Sigmoid colon (tissue), 6 donors: ENCODE measurements at regions not wholly inside any gene's neighbourhood (a gene's known extent, or its start where the extent isn't known, plus 50 kb on each side); places are given as distances from the start of the nearest gene placed in this dataset.

Experiments
- DNase-seq: peaks from one replicate; pipeline ENCODE4 v3.0.0-alpha.2; 2019
- H3K27ac ChIP-seq, 4 donors: fragments of 200-600 bp; sonication (generic); one replicate each; pipeline ENCODE4 v1.5.1; 2016 to 2019; ENCODE audit warnings: mild to moderate bottlenecking in 1 of 4
- H3K27me3 ChIP-seq, 3 donors: fragments of 200-600 bp; sonication (generic); one replicate each; pipeline ENCODE4 v1.5.1; 2019; ENCODE audit warnings: mild to moderate bottlenecking in 1 of 3
- H3K36me3 ChIP-seq, 4 donors: fragments of 200-600 bp; sonication (generic); one replicate each; pipeline ENCODE4 v1.5.1; 2016 to 2019
- H3K4me1 ChIP-seq, 4 donors: fragments of 200-600 bp; sonication (generic); one replicate each; pipeline ENCODE4 v1.5.1; 2017 to 2019
- H3K4me3 ChIP-seq, 4 donors: fragments of 200-600 bp; sonication (generic); one replicate each; pipeline ENCODE4 v1.5.1; 2017 to 2019; ENCODE audit warnings: mild to moderate bottlenecking in 2 of 4, moderate library complexity in 1 of 4
- H3K9me3 ChIP-seq, 4 donors: fragments of 200-600 bp in 3 of 4; sonication (generic) in 3 of 4; one replicate each; pipeline versions ENCODE4 v1.5.1 to v1.6.1; 2013 to 2019
- EP300 ChIP-seq, 4 donors: sonication (generic); formaldehyde crosslinking; IDR thresholded peaks; one replicate each; pipeline ENCODE4 v1.6.1; 2017; ENCODE audit warnings: antibody characterized with exemption in 4 of 4
- POLR2A ChIP-seq, 2 donors: fragments of 450-650 bp; IDR thresholded peaks; one replicate each; pipeline ENCODE4 v1.6.1; 2016; ENCODE audit warnings: antibody characterized with exemption in 2 of 2, mild to moderate bottlenecking in 2 of 2, moderate library complexity in 2 of 2
- POLR2AphosphoS5 ChIP-seq, 4 donors: sonication (generic); formaldehyde crosslinking; IDR thresholded peaks; one replicate each; pipeline ENCODE4 v1.6.1; 2017; ENCODE audit warnings: antibody characterized with exemption in 4 of 4
- WGBS, 2 donors: extraction: QIAGEN DNeasy Blood & Tissue Kit; methylation state at CpG; one replicate each; pipeline ENCODE4 v1.1.7; 2013; 5-methylcytosine and 5-hydroxymethylcytosine counted together
- intact Hi-C: fragments of 100-400 bp; cut with DNase I; formaldehyde crosslinking; loops from one replicate; pipeline ENCODE4 v1.15.1; 2023
- TF ChIP-seq, protein P1 (sequence below), 4 experiments: fragments of 450-650 bp in 3 of 4; fragments of 200-600 bp in 1 of 4; IDR thresholded peaks; one replicate each; pipeline ENCODE4 v1.5.1; 2016 to 2019; ENCODE audit warnings: antibody characterized with exemption in 4 of 4, mild to moderate bottlenecking in 3 of 4, moderate library complexity in 2 of 4
- donor health status: healthy with polysubstance abuse.
- donor health status: healthy.

DNA sequence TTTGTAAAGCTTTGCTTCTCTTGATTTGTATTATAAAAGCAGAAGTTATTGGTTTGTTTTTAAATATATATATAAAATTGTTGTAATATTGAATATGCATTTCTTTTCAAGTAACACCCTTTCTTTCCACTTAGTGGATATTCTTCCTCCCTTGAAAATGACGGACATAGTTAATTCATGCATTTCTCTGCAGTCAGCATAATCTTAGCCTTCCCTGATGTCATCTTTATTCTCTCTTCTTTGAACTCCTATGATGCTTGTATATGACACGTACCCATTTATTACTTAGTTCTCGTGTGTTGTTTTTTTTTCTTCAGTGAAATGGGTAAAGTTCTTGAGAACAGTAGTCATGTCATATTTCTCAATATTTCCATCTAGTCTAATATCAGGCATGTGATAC is 191.2 kb downstream of the MDFIC start:
- Histone ChIP-seq H3K4me3 (no peak overlapping the region), H3K4me1 (no peaks in the 10 kb centered on the region), H3K27me3 (no peaks in the 10 kb centered on the region), H3K9me3 (no peaks in the 10 kb centered on the region), H3K36me3 (no peaks in the 10 kb centered on the region), H3K27ac (no peak overlapping the region)
- no peak for TF ChIP-seq POLR2AphosphoS5 (IDR thresholded peaks at IDR 0.05)
- no peak for TF ChIP-seq POLR2A (IDR thresholded peaks at IDR 0.05)
- no peak for TF ChIP-seq EP300 (IDR thresholded peaks at IDR 0.05)
- TF ChIP-seq, protein P1, sequence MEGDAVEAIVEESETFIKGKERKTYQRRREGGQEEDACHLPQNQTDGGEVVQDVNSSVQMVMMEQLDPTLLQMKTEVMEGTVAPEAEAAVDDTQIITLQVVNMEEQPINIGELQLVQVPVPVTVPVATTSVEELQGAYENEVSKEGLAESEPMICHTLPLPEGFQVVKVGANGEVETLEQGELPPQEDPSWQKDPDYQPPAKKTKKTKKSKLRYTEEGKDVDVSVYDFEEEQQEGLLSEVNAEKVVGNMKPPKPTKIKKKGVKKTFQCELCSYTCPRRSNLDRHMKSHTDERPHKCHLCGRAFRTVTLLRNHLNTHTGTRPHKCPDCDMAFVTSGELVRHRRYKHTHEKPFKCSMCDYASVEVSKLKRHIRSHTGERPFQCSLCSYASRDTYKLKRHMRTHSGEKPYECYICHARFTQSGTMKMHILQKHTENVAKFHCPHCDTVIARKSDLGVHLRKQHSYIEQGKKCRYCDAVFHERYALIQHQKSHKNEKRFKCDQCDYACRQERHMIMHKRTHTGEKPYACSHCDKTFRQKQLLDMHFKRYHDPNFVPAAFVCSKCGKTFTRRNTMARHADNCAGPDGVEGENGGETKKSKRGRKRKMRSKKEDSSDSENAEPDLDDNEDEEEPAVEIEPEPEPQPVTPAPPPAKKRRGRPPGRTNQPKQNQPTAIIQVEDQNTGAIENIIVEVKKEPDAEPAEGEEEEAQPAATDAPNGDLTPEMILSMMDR (IDR thresholded peaks at IDR 0.05) = no peak
- no peak for DNase-seq
- WGBS, 2 donors = 96 to 98% methylated on average over 3 of the region's 3 CpGs
- intact Hi-C loops = no loop called here

DNA sequence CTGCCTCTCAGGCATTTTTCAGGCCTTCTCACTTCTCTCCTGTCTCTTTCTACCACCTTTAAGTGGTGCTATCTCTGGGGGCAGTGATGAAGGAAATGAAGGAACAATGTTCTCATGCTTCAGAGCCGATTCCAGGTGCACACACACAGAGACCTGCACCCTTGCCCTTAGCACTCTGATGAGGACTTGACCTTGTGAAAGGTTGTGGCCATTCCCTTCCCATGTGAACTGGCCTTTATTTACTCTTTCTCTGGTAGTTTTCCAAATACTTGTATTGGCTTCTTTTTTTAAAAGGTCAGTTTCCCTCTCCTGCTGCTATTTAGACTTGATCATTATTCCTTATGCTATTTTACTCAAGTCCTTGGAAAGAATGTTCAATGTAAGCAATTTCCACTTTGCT is 188.6 kb downstream of the MDFIC start:
- Histone ChIP-seq H3K4me1 (no peaks in the 10 kb centered on the region), H3K27me3 (no peaks in the 10 kb centered on the region), H3K4me3 (no peak overlapping the region), H3K9me3 (no peaks in the 10 kb centered on the region), H3K27ac (no peak overlapping the region), H3K36me3 (no peaks in the 10 kb centered on the region)
- TF ChIP-seq, protein P1 (IDR thresholded peaks at IDR 0.05) = no peak
- TF ChIP-seq EP300 (IDR thresholded peaks at IDR 0.05) (no peak), POLR2A (IDR thresholded peaks at IDR 0.05) (no peak), POLR2AphosphoS5 (IDR thresholded peaks at IDR 0.05) (no peak)
- no peak for DNase-seq
- 59 to 89% methylated on average over 1 of the region's 1 CpG for WGBS, 2 donors
- intact Hi-C loops = no loop called here

DNA sequence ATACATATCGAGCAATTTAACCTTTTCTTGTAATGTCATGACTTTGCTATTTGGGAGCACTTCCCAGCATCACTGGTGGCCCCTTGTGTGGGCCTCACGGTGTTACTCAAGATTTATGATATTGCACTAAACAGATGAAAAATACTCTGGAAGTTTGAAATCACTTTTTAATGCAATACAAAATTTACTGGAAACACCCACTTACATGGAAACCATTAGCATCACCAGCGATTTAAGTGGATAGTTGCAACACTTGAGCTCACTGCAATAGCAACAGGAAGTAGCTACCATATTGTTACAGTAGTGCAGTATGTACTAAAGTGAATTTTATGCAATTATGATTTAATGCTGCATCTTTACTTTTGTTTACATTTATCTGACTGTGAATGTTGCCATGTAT is 184.4 kb downstream of the MDFIC start:
- Histone ChIP-seq H3K9me3 (no peaks in the 10 kb centered on the region), H3K27me3 (no peaks in the 10 kb centered on the region), H3K4me3 (no peak overlapping the region), H3K36me3 (no peaks in the 10 kb centered on the region), H3K4me1 (no peaks in the 10 kb centered on the region), H3K27ac (no peak overlapping the region)
- intact Hi-C loops = no loop called here
- no peak for DNase-seq
- TF ChIP-seq POLR2A (IDR thresholded peaks at IDR 0.05) (no peak), POLR2AphosphoS5 (IDR thresholded peaks at IDR 0.05) (no peak), EP300 (IDR thresholded peaks at IDR 0.05) (no peak)
- TF ChIP-seq, protein P1 (IDR thresholded peaks at IDR 0.05) = no peak
- 94 to 97% methylated on average over 3 of the region's 3 CpGs for WGBS, 2 donors

DNA sequence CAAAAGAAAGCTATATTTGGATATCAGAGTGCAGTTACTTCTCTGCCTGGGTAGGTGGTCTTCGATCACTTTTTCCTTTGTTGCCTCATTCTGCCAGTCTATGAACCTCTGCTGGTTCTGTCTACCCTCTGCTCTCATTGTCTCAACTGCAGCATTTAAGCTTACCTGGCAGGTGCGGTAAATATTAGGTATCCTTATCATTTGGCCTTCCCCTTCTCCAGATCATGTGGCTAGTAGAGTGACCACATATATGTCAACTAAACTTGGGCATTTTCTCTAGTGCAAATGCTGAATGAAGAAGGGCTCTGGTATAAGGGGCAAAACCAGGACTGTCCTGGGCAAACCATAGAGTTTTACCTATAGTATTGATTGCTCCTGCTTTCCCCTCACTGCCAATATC is 180.8 kb downstream of the MDFIC start:
- intact Hi-C loops = no loop called here
- 95% methylated on average over 2 of the region's 2 CpGs for WGBS, 2 donors
- no peaks in the 10 kb centered on the region for H3K27me3 ChIP-seq
- no peak for DNase-seq
- no peaks in the 10 kb centered on the region for H3K9me3 ChIP-seq
- no peak overlapping the region for H3K4me3 ChIP-seq
- H3K36me3 ChIP-seq = no peaks in the 10 kb centered on the region
- TF ChIP-seq EP300 (IDR thresholded peaks at IDR 0.05) (no peak), POLR2A (IDR thresholded peaks at IDR 0.05) (no peak)
- TF ChIP-seq, protein P1 (IDR thresholded peaks at IDR 0.05) = no peak
- H3K4me1 ChIP-seq = no peaks in the 10 kb centered on the region
- H3K27ac ChIP-seq = no peak overlapping the region

DNA sequence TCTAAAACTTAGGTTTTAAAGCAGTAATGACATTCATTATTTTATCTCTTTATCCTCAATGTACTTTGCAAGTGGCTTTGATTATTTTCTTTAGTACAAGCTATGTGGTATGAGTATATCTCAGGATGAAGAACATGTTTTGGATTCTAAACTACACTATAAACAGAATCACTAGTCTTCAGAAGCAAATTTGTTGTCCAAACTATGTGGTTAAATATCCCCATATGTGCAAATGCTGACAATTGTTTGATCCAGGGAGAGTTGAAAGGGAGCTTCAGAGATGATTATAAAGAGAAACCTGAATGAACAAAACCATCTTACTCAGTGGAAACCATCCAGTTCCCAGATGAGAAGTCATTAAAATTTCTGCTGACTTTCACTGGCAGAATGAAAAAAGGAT is 179.3 kb downstream of the MDFIC start:
- no peak for TF ChIP-seq POLR2AphosphoS5 (IDR thresholded peaks at IDR 0.05)
- TF ChIP-seq, protein P1 (IDR thresholded peaks at IDR 0.05) = no peak
- intact Hi-C loops = no loop called here
- DNase-seq = no peak
- Histone ChIP-seq H3K4me3 (no peak overlapping the region), H3K9me3 (no peaks in the 10 kb centered on the region), H3K27ac (no peak overlapping the region), H3K36me3 (no peaks in the 10 kb centered on the region), H3K4me1 (no peaks in the 10 kb centered on the region), H3K27me3 (no peaks in the 10 kb centered on the region)
